NT2/D1 (cell line): ENCODE measurements at regions not wholly inside any gene's neighbourhood (a gene's known extent, or its start where the extent isn't known, plus 50 kb on each side); places are given as distances from the start of the nearest gene placed in this dataset.

Experiments used
- DNase-seq: peaks from one replicate; pipeline ENCODE4 v3.0.0-alpha.2; 2011; ENCODE audit warnings: low read depth, low spot score
- H3K27me3 ChIP-seq: 2 replicates; pipeline ENCODE4 v1.6.0; 2011; ENCODE audit warnings: mild to moderate bottlenecking; ENCODE audit not compliant: insufficient read length, insufficient read depth
- H3K36me3 ChIP-seq: 2 replicates; pipeline ENCODE4 v1.6.1; 2011; ENCODE audit warnings: mild to moderate bottlenecking, low read length, mixed read lengths; ENCODE audit not compliant: insufficient read depth, insufficient read length
- H3K4me1 ChIP-seq: 2 replicates; pipeline ENCODE4 v1.5.1; 2011; ENCODE audit not compliant: insufficient read depth, insufficient read length
- H3K4me3 ChIP-seq: 2 replicates; pipeline ENCODE4 v1.5.1; 2011; ENCODE audit warnings: low read depth; ENCODE audit not compliant: insufficient read length
- H3K9ac ChIP-seq: 2 replicates; pipeline ENCODE4 v1.6.0; 2011; ENCODE audit warnings: low read depth; ENCODE audit not compliant: insufficient read length
- H3K9me3 ChIP-seq: 2 replicates; pipeline ENCODE4 v1.5.1; 2011; ENCODE audit warnings: mild to moderate bottlenecking, low read length; ENCODE audit not compliant: insufficient read depth
- SUZ12 ChIP-seq: IDR thresholded peaks from 2 replicates; pipeline ENCODE4 v1.6.1; 2011; ENCODE audit not compliant: insufficient read length, insufficient read depth; ENCODE audit errors: extremely low read depth
- YY1 ChIP-seq: IDR thresholded peaks from 2 replicates; pipeline ENCODE4 v1.6.1; 2011; ENCODE audit not compliant: insufficient read length, insufficient read depth
- ZNF274 ChIP-seq: IDR thresholded peaks from 2 replicates; pipeline ENCODE4 v1.6.1; 2011; ENCODE audit warnings: mild to moderate bottlenecking, low read depth, low read length

DNA sequence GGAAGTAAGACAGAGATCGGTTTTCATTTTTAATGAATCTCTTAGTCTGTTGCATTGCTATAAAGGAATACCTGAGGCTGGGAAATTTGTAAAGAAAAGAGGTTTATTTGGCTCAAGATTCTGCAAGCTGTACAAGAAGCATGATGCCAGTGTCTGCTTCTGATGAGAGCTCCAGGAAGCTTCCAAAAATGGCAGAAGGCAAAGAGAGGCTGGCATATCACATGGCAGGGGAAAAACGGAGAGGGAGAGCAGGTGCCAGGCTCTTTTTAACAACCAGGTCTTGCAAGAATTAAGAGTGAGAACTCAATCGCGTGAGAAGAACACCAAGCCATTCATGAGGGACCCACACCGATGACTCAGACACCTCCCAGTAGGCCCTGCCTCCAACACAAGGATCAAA is 125.0 kb upstream of the THSD7A start:
- H3K27me3 ChIP-seq: no peaks in the 10 kb centered on the region
- H3K4me3 ChIP-seq: no peak overlapping the region
- no peak for DNase-seq
- no peaks in the 10 kb centered on the region for H3K36me3 ChIP-seq
- H3K9me3 ChIP-seq: no peaks in the 10 kb centered on the region
- no peaks in the 10 kb centered on the region for H3K4me1 ChIP-seq
- H3K9ac ChIP-seq: no peak overlapping the region
- TF ChIP-seq YY1 (no peak), SUZ12 (no peak), ZNF274 (no peak)

DNA sequence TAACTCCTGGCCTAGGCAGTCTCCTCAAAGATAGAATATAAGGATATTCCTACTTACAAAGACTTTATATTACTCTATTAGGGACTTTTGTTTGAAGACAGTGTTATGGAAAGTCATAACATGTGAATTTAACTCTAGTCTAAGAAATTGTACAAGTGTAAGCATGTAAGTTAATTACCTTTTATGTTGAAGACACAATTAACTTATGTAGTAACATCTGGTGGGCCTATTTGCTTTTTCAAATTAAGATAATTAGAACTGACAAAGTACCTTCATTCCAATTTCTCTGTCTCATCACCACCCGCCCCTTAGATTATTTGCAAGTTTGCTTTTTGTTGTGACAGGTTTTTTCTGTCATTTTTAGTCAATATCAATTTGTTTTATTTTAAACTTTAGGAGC is 126.0 kb upstream of the THSD7A start:
- H3K4me3 ChIP-seq: no peak overlapping the region
- no peak for TF ChIP-seq YY1
- TF ChIP-seq ZNF274: no peak
- no peak for TF ChIP-seq SUZ12
- no peak for DNase-seq

GRCh38 chr7:11959121-11959520 is 127.1 kb upstream of the THSD7A start:
- TF ChIP-seq YY1: no peak
- Histone ChIP-seq H3K9ac (no peak overlapping the region), H3K4me3 (no peak overlapping the region), H3K27me3 (no peaks in the 10 kb centered on the region), H3K9me3 (no peaks in the 10 kb centered on the region; the same call in 1 of the 2 replicates), H3K4me1 (no peaks in the 10 kb centered on the region), H3K36me3 (no peaks in the 10 kb centered on the region)
- DNase-seq: no peak

More for the DNA sequence above, 126.0 kb upstream of the THSD7A start:
- no peaks in the 10 kb centered on the region; the same call in 1 of the 2 replicates for H3K9me3 ChIP-seq
- H3K4me1 ChIP-seq: no peaks in the 10 kb centered on the region
- H3K9ac ChIP-seq: no peak overlapping the region
- no peaks in the 10 kb centered on the region for H3K27me3 ChIP-seq
- H3K36me3 ChIP-seq: no peaks in the 10 kb centered on the region

DNA sequence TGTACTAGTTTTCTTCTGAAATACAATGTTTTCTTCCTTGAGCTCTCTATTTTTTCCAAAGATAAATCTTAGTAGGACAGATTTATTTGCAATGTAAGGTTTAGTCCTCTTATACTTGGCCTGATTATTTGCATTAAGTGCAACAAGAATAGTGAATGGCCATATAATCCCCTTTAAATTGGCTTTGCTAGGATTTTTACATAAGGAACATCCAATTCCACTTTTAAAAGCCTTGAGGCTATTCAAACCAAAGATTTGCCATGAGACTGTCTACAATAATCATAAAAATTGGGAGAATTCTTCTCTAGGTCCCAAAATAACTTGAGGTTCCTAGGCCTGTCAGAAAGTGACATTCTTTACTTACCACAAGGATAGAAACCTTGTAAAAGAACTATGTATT is 128.6 kb upstream of the THSD7A start:
- DNase-seq: no peak
- no peak overlapping the region for H3K9ac ChIP-seq
- TF ChIP-seq ZNF274: no peak
- no peak for TF ChIP-seq YY1
- no peak for TF ChIP-seq SUZ12
- no peaks in the 10 kb centered on the region for H3K36me3 ChIP-seq
- no peaks in the 10 kb centered on the region for H3K27me3 ChIP-seq
- no peaks in the 10 kb centered on the region; the same call in 1 of the 2 replicates for H3K9me3 ChIP-seq
- H3K4me1 ChIP-seq: no peaks in the 10 kb centered on the region
- no peak overlapping the region for H3K4me3 ChIP-seq

- Histone ChIP-seq H3K27me3 (no peaks in the 10 kb centered on the region), H3K4me3 (no peak overlapping the region), H3K4me1 (no peaks in the 10 kb centered on the region), H3K36me3 (no peaks in the 10 kb centered on the region), H3K9me3 (no peaks in the 10 kb centered on the region), H3K9ac (no peak overlapping the region)
- no peak for DNase-seq
- TF ChIP-seq SUZ12: no peak
- TF ChIP-seq YY1: no peak
- no peak for TF ChIP-seq ZNF274
These were observed 137.6 kb upstream of the THSD7A start for GRCh38 chr7:11969643-11970042.

DNA sequence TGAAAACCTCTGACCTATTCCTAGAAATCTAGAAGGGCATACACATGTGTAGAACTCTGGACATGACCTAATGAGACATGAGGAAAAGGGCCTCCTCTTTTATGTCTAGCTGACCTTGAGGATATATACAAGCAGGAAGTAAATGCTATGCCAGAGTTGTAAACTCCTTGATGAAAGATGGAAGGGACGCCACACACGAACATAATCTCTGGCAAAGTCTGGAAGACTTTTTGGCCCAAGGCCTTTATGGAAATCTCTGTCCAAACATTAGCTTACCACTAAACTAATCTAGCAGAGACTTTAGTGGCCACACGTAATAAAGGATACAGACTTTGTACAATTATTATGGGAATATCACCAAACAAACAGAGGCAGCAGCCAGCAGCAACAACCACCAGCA is 138.1 kb upstream of the THSD7A start:
- Histone ChIP-seq H3K4me1 (no peaks in the 10 kb centered on the region), H3K9me3 (no peaks in the 10 kb centered on the region)
- no peak for DNase-seq

GRCh38 chr7:11985376-11985775 is 153.4 kb upstream of the THSD7A start:
- Histone ChIP-seq H3K9me3 (peaks cover 5% of the 10 kb centered on the region; the same call in 1 of the 2 replicates), H3K9ac (no peak overlapping the region), H3K27me3 (no peaks in the 10 kb centered on the region), H3K36me3 (no peaks in the 10 kb centered on the region), H3K4me3 (no peak overlapping the region), H3K4me1 (no peaks in the 10 kb centered on the region)
- no peak for DNase-seq
- no peak for TF ChIP-seq ZNF274
- no peak for TF ChIP-seq SUZ12
- no peak for TF ChIP-seq YY1

More for the DNA sequence above, 138.1 kb upstream of the THSD7A start:
- Histone ChIP-seq H3K27me3 (no peaks in the 10 kb centered on the region), H3K4me3 (no peak overlapping the region), H3K9ac (no peak overlapping the region), H3K36me3 (no peaks in the 10 kb centered on the region)
- TF ChIP-seq YY1: no peak
- TF ChIP-seq ZNF274: no peak
- TF ChIP-seq SUZ12: no peak

- H3K4me1 ChIP-seq: no peaks in the 10 kb centered on the region
- no peaks in the 10 kb centered on the region for H3K36me3 ChIP-seq
- peaks cover 5% of the 10 kb centered on the region; the same call in 1 of the 2 replicates for H3K9me3 ChIP-seq
- H3K4me3 ChIP-seq: no peak overlapping the region
- H3K9ac ChIP-seq: no peak overlapping the region
- no peaks in the 10 kb centered on the region for H3K27me3 ChIP-seq
- no peak for DNase-seq
- no peak for TF ChIP-seq SUZ12
- TF ChIP-seq YY1: no peak
These were observed 154.0 kb upstream of the THSD7A start for GRCh38 chr7:11985971-11986370.
